WTC11 (cell line): ENCODE measurements at regions not wholly inside any gene's neighbourhood (a gene's known extent, or its start where the extent isn't known, plus 50 kb on each side); places are given as distances from the start of the nearest gene placed in this dataset.

Experiments used
- ATAC-seq: fragments of 200-7000 bp; cut with Tn5 transposase; 2 replicates; pipeline ENCODE4 v1.10.0; 2021; ENCODE audit warnings: mild to moderate bottlenecking, moderate library complexity
- CTCF ChIA-PET: fragments of 300-600 bp; sonication (Branson Sonifier 250); formaldehyde crosslinking; loops from one replicate; lab custom pipeline; 2021; ENCODE audit warnings: antibody characterized with exemption; lab: Charles Lee
- POLR2A ChIA-PET: fragments of 350-600 bp; sonication (Branson Sonifier 250); formaldehyde crosslinking; loops from one replicate; lab custom pipeline; 2021; ENCODE audit warnings: antibody characterized with exemption; lab: Charles Lee
- DNase-seq: peaks from one replicate; pipeline ENCODE4 v3.0.0; 2021; ENCODE audit warnings: low spot score
- H3K27ac Mint-ChIP-seq: 2 replicates; pipeline ENCODE4 v1.8.0; 2021; ENCODE audit warnings: mixed read lengths
- H3K27me3 Mint-ChIP-seq: 2 replicates; pipeline ENCODE4 v1.8.0; 2021; ENCODE audit warnings: low read depth, mild to moderate bottlenecking, moderate library complexity, mixed read lengths
- H3K36me3 Mint-ChIP-seq: 2 replicates; pipeline ENCODE4 v1.8.0; 2021; ENCODE audit warnings: mixed read lengths
- H3K4me1 Mint-ChIP-seq: 2 replicates; pipeline ENCODE4 v1.8.0; 2022; ENCODE audit warnings: mixed read lengths
- H3K4me3 Mint-ChIP-seq: 2 replicates; pipeline ENCODE4 v1.8.0; 2021; ENCODE audit warnings: mild to moderate bottlenecking, moderate library complexity, mixed read lengths
- H3K9me3 Mint-ChIP-seq: 2 replicates; pipeline ENCODE4 v1.8.0; 2021; ENCODE audit warnings: mixed read lengths
- ARID4B ChIP-seq: sonication (generic); formaldehyde crosslinking; IDR thresholded peaks from 2 replicates; pipeline ENCODE4 v1.8.0; 2023; ENCODE audit warnings: missing genetic modification reagents, mild to moderate bottlenecking, borderline replicate concordance
- CTCF ChIP-seq: fragments of 200-600 bp; IDR thresholded peaks from 2 replicates; pipeline ENCODE4 v1.8.0; 2022; ENCODE audit warnings: antibody characterized with exemption
- E2F4 ChIP-seq: sonication (generic); formaldehyde crosslinking; IDR thresholded peaks from 2 replicates; pipeline ENCODE4 v1.8.1; 2022; ENCODE audit warnings: low read depth, mild to moderate bottlenecking, moderate library complexity, missing genetic modification reagents, borderline replicate concordance
- ESRRA ChIP-seq: sonication (generic); formaldehyde crosslinking; IDR thresholded peaks from 2 replicates; pipeline ENCODE4 v1.8.1; 2022; ENCODE audit warnings: mild to moderate bottlenecking, missing genetic modification reagents, borderline replicate concordance
- ETV6 ChIP-seq: sonication (generic); formaldehyde crosslinking; IDR thresholded peaks from 2 replicates; pipeline ENCODE4 v1.8.1; 2022; ENCODE audit warnings: mild to moderate bottlenecking, missing genetic modification reagents
- FOXK1 ChIP-seq: sonication (generic); formaldehyde crosslinking; IDR thresholded peaks from 2 replicates; pipeline ENCODE4 v1.8.0; 2022; ENCODE audit warnings: mild to moderate bottlenecking, moderate library complexity, missing genetic modification reagents
- GTF2I ChIP-seq: fragments of 250-450 bp; sonication (Bioruptor Pico); conservative IDR thresholded peaks from 2 replicates; pipeline ENCODE4 v1.4.0; 2021; ENCODE audit warnings: mild to moderate bottlenecking
- HMGXB4 ChIP-seq: sonication (generic); formaldehyde crosslinking; IDR thresholded peaks from 2 replicates; pipeline ENCODE4 v1.8.1; 2023; ENCODE audit warnings: mild to moderate bottlenecking, moderate library complexity, missing genetic modification reagents
- MXD4 ChIP-seq: fragments of 250-450 bp; sonication (Bioruptor Pico); IDR thresholded peaks from 2 replicates; pipeline ENCODE4 v1.8.0; 2021; ENCODE audit warnings: mild to moderate bottlenecking, moderate library complexity, borderline replicate concordance
- NR1H2 ChIP-seq: sonication (generic); formaldehyde crosslinking; IDR thresholded peaks from 2 replicates; pipeline ENCODE4 v1.9.0; 2021; ENCODE audit warnings: mild to moderate bottlenecking, moderate library complexity, missing genetic modification reagents
- OVOL2 ChIP-seq: fragments of 250-450 bp; sonication (Bioruptor Pico); IDR thresholded peaks from 2 replicates; pipeline ENCODE4 v1.9.0; 2021; ENCODE audit warnings: mild to moderate bottlenecking, borderline replicate concordance
- PREB ChIP-seq: sonication (generic); formaldehyde crosslinking; IDR thresholded peaks from 2 replicates; pipeline ENCODE4 v1.8.1; 2022; ENCODE audit warnings: mild to moderate bottlenecking, missing genetic modification reagents, moderate library complexity, borderline replicate concordance
- PRRX2 ChIP-seq: fragments of 250-450 bp; sonication (Bioruptor Pico); IDR thresholded peaks from 2 replicates; pipeline ENCODE4 v1.8.0; 2021; ENCODE audit warnings: mild to moderate bottlenecking
- RELA ChIP-seq: sonication (generic); formaldehyde crosslinking; IDR thresholded peaks from 2 replicates; pipeline ENCODE4 v1.8.1; 2022; ENCODE audit warnings: missing genetic modification reagents, mild to moderate bottlenecking, borderline replicate concordance
- RORB ChIP-seq: fragments of 250-450 bp; sonication (Bioruptor Pico); IDR thresholded peaks from 2 replicates; pipeline ENCODE4 v1.9.0; 2021; ENCODE audit warnings: mild to moderate bottlenecking
- SOX15 ChIP-seq: fragments of 250-450 bp; sonication (Bioruptor Pico); IDR thresholded peaks from 2 replicates; pipeline ENCODE4 v1.9.0; 2021; ENCODE audit warnings: mild to moderate bottlenecking
- SP1 ChIP-seq: sonication (generic); formaldehyde crosslinking; conservative IDR thresholded peaks from 2 replicates; pipeline ENCODE4 v1.8.1; 2022; ENCODE audit warnings: missing genetic modification reagents
- TCF7 ChIP-seq: sonication (generic); formaldehyde crosslinking; IDR thresholded peaks from 2 replicates; pipeline ENCODE4 v1.8.0; 2022; ENCODE audit warnings: mild to moderate bottlenecking, low read depth, missing genetic modification reagents, moderate library complexity
- ZMAT4 ChIP-seq: fragments of 250-450 bp; sonication (Bioruptor Pico); IDR thresholded peaks from 2 replicates; pipeline ENCODE4 v1.9.0; 2021; ENCODE audit warnings: mild to moderate bottlenecking
- ZNF232 ChIP-seq: sonication (generic); formaldehyde crosslinking; IDR thresholded peaks from 2 replicates; pipeline ENCODE4 v1.8.0; 2022; ENCODE audit warnings: mild to moderate bottlenecking, missing genetic modification reagents
- ZNF317 ChIP-seq: sonication (generic); formaldehyde crosslinking; IDR thresholded peaks from 2 replicates; pipeline ENCODE4 v1.8.1; 2023; ENCODE audit warnings: low read depth, mild to moderate bottlenecking, moderate library complexity, missing genetic modification reagents, borderline replicate concordance

GRCh38 chr2:53021292-53021691 lies 746.3 kb upstream of the CHAC2 start:
- TF ChIP-seq ETV6 (no peak), CTCF (no peak), SP1 (CRISPR knock-in tag) (no peak), ZNF232 (CRISPR knock-in tag) (no peak), ZMAT4 (CRISPR knock-in tag) (no peak), PREB (no peak), PRRX2 (CRISPR knock-in tag) (no peak), MXD4 (CRISPR knock-in tag) (no peak), SOX15 (CRISPR knock-in tag) (no peak), ARID4B (CRISPR knock-in tag) (no peak)
- Mint-ChIP-seq H3K9me3 (no peaks in the 10 kb centered on the region), H3K4me3 (no peak overlapping the region), H3K36me3 (no peaks in the 10 kb centered on the region), H3K27ac (no peak overlapping the region), H3K4me1 (peaks cover 6% of the 10 kb centered on the region; the same call in 1 of the 2 replicates), H3K27me3 (no peaks in the 10 kb centered on the region)
- POLR2A ChIA-PET, result no interaction called here
- ATAC-seq (no peak), DNase-seq (no peak)
- CTCF ChIA-PET, result no interaction called here

DNA sequence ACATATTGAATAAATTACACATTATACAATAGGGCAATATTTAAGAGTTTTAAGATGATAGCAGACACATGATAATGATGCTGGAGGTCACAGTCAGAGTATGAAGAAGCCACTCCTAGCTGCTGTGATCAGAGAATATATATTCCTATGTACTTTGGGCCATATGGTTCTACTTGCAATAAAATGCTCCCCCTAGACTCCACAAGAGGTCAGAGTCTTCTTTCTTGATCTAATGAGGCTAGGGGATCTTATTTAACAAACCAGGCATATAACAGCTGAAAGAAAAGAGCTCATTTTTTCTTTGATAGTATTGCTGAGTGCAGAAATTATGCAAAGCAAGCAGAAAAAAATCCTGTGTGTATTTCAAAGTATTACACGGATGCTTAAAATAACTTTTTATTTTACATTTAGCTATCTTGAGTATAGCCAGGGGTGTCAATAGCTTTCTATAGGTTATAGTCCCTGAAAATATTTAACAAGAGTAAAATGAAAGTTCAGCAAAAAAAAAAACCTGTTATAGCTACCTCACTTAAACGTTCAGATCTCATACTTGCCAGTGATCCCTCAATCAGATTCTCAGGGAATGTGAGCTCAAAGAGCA lies 748.7 kb upstream of the CHAC2 start:
- ATAC-seq (peak; percentile 83), DNase-seq (no peak)
- Mint-ChIP-seq H3K4me1 (peaks cover 4% of the 10 kb centered on the region; the same call in 1 of the 2 replicates), H3K27me3 (no peaks in the 10 kb centered on the region), H3K9me3 (no peaks in the 10 kb centered on the region), H3K27ac (no peak overlapping the region), H3K4me3 (no peak overlapping the region), H3K36me3 (no peaks in the 10 kb centered on the region)
- ChIA-PET CTCF (interaction anchor here (0.9 to 2.9 kb wide), 9 partner anchors 15 to 497 kb away, joined by 3 to 26 read pairs (median 4); no protein-coding TSS in a partner anchor), POLR2A (interaction anchor here (0.6 to 0.7 kb wide), 3 partner anchors 43 to 301 kb away, joined by 3 to 5 read pairs (median 5); no protein-coding TSS in a partner anchor)
- no peak for TF ChIP-seq E2F4 (CRISPR knock-in tag)
- TF ChIP-seq FOXK1, result no peak

GRCh38 chr2:53006980-53007379 lies 760.6 kb upstream of the CHAC2 start:
- POLR2A ChIA-PET, result no interaction called here
- H3K4me3 Mint-ChIP-seq, result no peak overlapping the region
- H3K36me3 Mint-ChIP-seq, result no peaks in the 10 kb centered on the region
- DNase-seq (no peak), ATAC-seq (no peak)
- H3K9me3 Mint-ChIP-seq, result peaks cover 22% of the 10 kb centered on the region
- no peak overlapping the region for H3K27ac Mint-ChIP-seq
- no peaks in the 10 kb centered on the region for H3K4me1 Mint-ChIP-seq
- CTCF ChIA-PET, result no interaction called here
- no peaks in the 10 kb centered on the region for H3K27me3 Mint-ChIP-seq
- TF ChIP-seq ZNF317 (CRISPR knock-in tag) (no peak), ETV6 (no peak), NR1H2 (CRISPR knock-in tag) (no peak), TCF7 (CRISPR knock-in tag) (no peak), RELA (CRISPR knock-in tag) (no peak), GTF2I (CRISPR knock-in tag) (no peak), HMGXB4 (CRISPR knock-in tag) (no peak), ZNF232 (CRISPR knock-in tag) (no peak), RORB (CRISPR knock-in tag) (no peak), OVOL2 (no peak), ESRRA (CRISPR knock-in tag) (no peak)
